ENCODE measurements at regions not wholly inside any gene's neighbourhood (a gene's known extent, or its start where the extent isn't known, plus 50 kb on each side); places are given as distances from the start of the nearest gene placed in this dataset.

GRCh38 chr21:23732776-23733175, 1874.5 kb downstream of the MRPL39 start:
- no peak for DNase-seq (ENCODE audit: low spot score)

GRCh38 chr21:23729331-23729730, 1878.0 kb downstream of the MRPL39 start:
- DNase-seq (ENCODE audit: low spot score): no peak

GRCh38 chr21:23725576-23725975, 1881.7 kb downstream of the MRPL39 start:
- DNase-seq (ENCODE audit: low spot score): no peak

GRCh38 chr21:23718446-23719285, 1888.6 kb downstream of the MRPL39 start:
- DNase-seq (ENCODE audit: low spot score): no peak

GRCh38 chr21:23712166-23712565, 1895.1 kb downstream of the MRPL39 start:
- DNase-seq (ENCODE audit: low spot score): no peak

- DNase-seq (ENCODE audit: low spot score): no peak
Observed at GRCh38 chr21:23706431-23706830, 1900.8 kb downstream of the MRPL39 start.

GRCh38 chr21:23699402-23699801, 1907.9 kb downstream of the MRPL39 start:
- DNase-seq (ENCODE audit: low spot score): no peak

- DNase-seq (ENCODE audit: low spot score): no peak
Observed at GRCh38 chr21:23698619-23699018, 1908.7 kb downstream of the MRPL39 start.

- no peak for DNase-seq (ENCODE audit: low spot score)
Observed at GRCh38 chr21:23695443-23695842, 1911.8 kb downstream of the MRPL39 start.

- no peak for DNase-seq (ENCODE audit: low spot score)
Observed at GRCh38 chr21:23694390-23694789, 1912.9 kb downstream of the MRPL39 start.

- DNase-seq (ENCODE audit: low spot score): no peak
Observed at GRCh38 chr21:23690316-23690715, 1917.0 kb downstream of the MRPL39 start.

GRCh38 chr21:23686737-23687523, 1920.4 kb downstream of the MRPL39 start:
- DNase-seq (ENCODE audit: low spot score): no peak

- no peak for DNase-seq (ENCODE audit: low spot score)
Observed at GRCh38 chr21:23684431-23684830, 1922.8 kb downstream of the MRPL39 start.

- DNase-seq (ENCODE audit: low spot score): no peak
Observed at GRCh38 chr21:23664193-23664694, 1943.0 kb downstream of the MRPL39 start.

- no peak for DNase-seq (ENCODE audit: low spot score)
Observed at GRCh38 chr21:23660560-23660959, 1946.7 kb downstream of the MRPL39 start.

GRCh38 chr21:23644768-23645167, 1962.5 kb downstream of the MRPL39 start:
- no peak for DNase-seq (ENCODE audit: low spot score)

- DNase-seq (ENCODE audit: low spot score): no peak
Observed at GRCh38 chr21:23639721-23640120, 1967.6 kb downstream of the MRPL39 start.

- DNase-seq (ENCODE audit: low spot score): no peak
Observed at GRCh38 chr21:23638131-23638695, 1969.1 kb downstream of the MRPL39 start.

- no peak for DNase-seq (ENCODE audit: low spot score)
Observed at GRCh38 chr21:23633447-23633940, 1973.8 kb downstream of the MRPL39 start.

GRCh38 chr21:23624281-23624680, 1983.0 kb downstream of the MRPL39 start:
- DNase-seq (ENCODE audit: low spot score): no peak

- DNase-seq (ENCODE audit: low spot score): no peak
Observed at GRCh38 chr21:23613014-23613413, 1994.3 kb downstream of the MRPL39 start.

- no peak for DNase-seq (ENCODE audit: low spot score)
Observed at GRCh38 chr21:23612210-23612609, 1995.1 kb downstream of the MRPL39 start.

All from left forelimb (tissue), 1 donor.